CD4-positive, alpha-beta T cell treated with Interleukin-17A for 1 hour (primary cell): ENCODE measurements at regions not wholly inside any gene's neighbourhood (a gene's known extent, or its start where the extent isn't known, plus 50 kb on each side); places are given as distances from the start of the nearest gene placed in this dataset.
"Not testable (repeated sequence)": the region's sequence is repeated elsewhere in the genome, so short reads cannot be mapped to it uniquely, and the experiment has no call there.

Experiments used
- DNase-seq: peaks from one replicate; pipeline ENCODE4 v3.0.0-alpha.2; 2020

- no peak for DNase-seq
Observed at GRCh38 chr3:152583963-152584362, 251.0 kb upstream of the P2RY1 start.

GRCh38 chr3:152586974-152587373 lies 248.0 kb upstream of the P2RY1 start:
- no peak for DNase-seq

GRCh38 chr3:152587861-152588260 lies 247.1 kb upstream of the P2RY1 start:
- DNase-seq: no peak

- DNase-seq: no peak
Observed at GRCh38 chr3:152589644-152590043, 245.3 kb upstream of the P2RY1 start.

- DNase-seq: no peak
Observed at GRCh38 chr3:152591515-152591914, 243.4 kb upstream of the P2RY1 start.

GRCh38 chr3:152593242-152593641 lies 241.7 kb upstream of the P2RY1 start:
- no peak for DNase-seq

- DNase-seq: peak; percentile 14
Observed at GRCh38 chr3:152595975-152596821, 238.7 kb upstream of the P2RY1 start.

- DNase-seq: not testable (repeated sequence)
Observed at GRCh38 chr3:152596832-152597231, 238.1 kb upstream of the P2RY1 start.

- no peak for DNase-seq
Observed at GRCh38 chr3:152606146-152606545, 228.8 kb upstream of the P2RY1 start.

- DNase-seq: no peak
Observed at GRCh38 chr3:152607179-152607578, 227.8 kb upstream of the P2RY1 start.

GRCh38 chr3:152608696-152609594 lies 226.0 kb upstream of the P2RY1 start:
- no peak for DNase-seq

- no peak for DNase-seq
Observed at GRCh38 chr3:152609891-152610290, 225.0 kb upstream of the P2RY1 start.

- no peak for DNase-seq
Observed at GRCh38 chr3:152610622-152611021, 224.3 kb upstream of the P2RY1 start.

- no peak for DNase-seq
Observed at GRCh38 chr3:152611905-152612304, 223.0 kb upstream of the P2RY1 start.

GRCh38 chr3:152613851-152614250 lies 221.1 kb upstream of the P2RY1 start:
- DNase-seq: no peak

- DNase-seq: no peak
Observed at GRCh38 chr3:152615681-152616080, 219.2 kb upstream of the P2RY1 start.

- DNase-seq: no peak
Observed at GRCh38 chr3:152617609-152618008, 217.3 kb upstream of the P2RY1 start.

- no peak for DNase-seq
Observed at GRCh38 chr3:152618529-152618928, 216.4 kb upstream of the P2RY1 start.

GRCh38 chr3:152619691-152620090 lies 215.2 kb upstream of the P2RY1 start:
- no peak for DNase-seq

- DNase-seq: no peak
Observed at GRCh38 chr3:152620395-152620794, 214.5 kb upstream of the P2RY1 start.

GRCh38 chr3:152621006-152621868 lies 213.7 kb upstream of the P2RY1 start:
- no peak for DNase-seq

- no peak for DNase-seq
Observed at GRCh38 chr3:152621967-152622810, 212.7 kb upstream of the P2RY1 start.
